Progenitor cell of endocrine pancreas (in vitro differentiated cells): ENCODE measurements at regions not wholly inside any gene's neighbourhood (a gene's known extent, or its start where the extent isn't known, plus 50 kb on each side); places are given as distances from the start of the nearest gene placed in this dataset.

Source experiments
- DNase-seq: peaks from one replicate; pipeline ENCODE4 v3.0.0; 2021; ENCODE audit warnings: low spot score; ENCODE audit not compliant: unreplicated experiment
- H3K27ac Mint-ChIP-seq: 2 replicates; pipeline ENCODE4 v1.8.0; 2021; ENCODE audit warnings: mild to moderate bottlenecking, moderate library complexity, mixed read lengths
- H3K27me3 Mint-ChIP-seq: 2 replicates; pipeline ENCODE4 v1.8.0; 2021; ENCODE audit warnings: mixed read lengths
- H3K36me3 Mint-ChIP-seq: 2 replicates; pipeline ENCODE4 v1.8.0; 2022; ENCODE audit warnings: mixed read lengths; ENCODE audit not compliant: insufficient read depth
- H3K4me1 Mint-ChIP-seq: 2 replicates; pipeline ENCODE4 v1.8.0; 2021; ENCODE audit warnings: low read depth, mixed read lengths
- H3K4me3 Mint-ChIP-seq: 2 replicates; pipeline ENCODE4 v1.8.0; 2021; ENCODE audit warnings: low read depth, mild to moderate bottlenecking, moderate library complexity, mixed read lengths
- H3K9me3 Mint-ChIP-seq: 2 replicates; pipeline ENCODE4 v1.8.0; 2021; ENCODE audit warnings: low read depth, mixed read lengths
- CTCF ChIP-seq: fragments of 200-600 bp; sonication (generic); IDR thresholded peaks from one replicate; pipeline ENCODE4 v1.5.0; 2021; ENCODE audit warnings: antibody characterized with exemption, mild to moderate bottlenecking; ENCODE audit not compliant: unreplicated experiment

GRCh38 chr9:36770025-36770424 lies 197.3 kb downstream of the MELK start:
- Mint-ChIP-seq H3K4me3 (no peak overlapping the region), H3K27me3 (peaks cover 63% of the 10 kb centered on the region), H3K36me3 (no peaks in the 10 kb centered on the region), H3K4me1 (no peaks in the 10 kb centered on the region), H3K9me3 (no peaks in the 10 kb centered on the region), H3K27ac (no peak overlapping the region)
- DNase-seq, result no peak
- TF ChIP-seq CTCF, result no peak

GRCh38 chr9:36772449-36773403 lies 200.0 kb downstream of the MELK start:
- Mint-ChIP-seq H3K36me3 (no peaks in the 10 kb centered on the region), H3K9me3 (no peaks in the 10 kb centered on the region), H3K27ac (no peak overlapping the region), H3K27me3 (peaks cover 60% of the 10 kb centered on the region), H3K4me3 (no peak overlapping the region), H3K4me1 (no peaks in the 10 kb centered on the region)
- no peak for DNase-seq
- TF ChIP-seq CTCF, result no peak

- H3K27me3 Mint-ChIP-seq, result peaks cover 42% of the 10 kb centered on the region
- H3K4me1 Mint-ChIP-seq, result peaks cover 5% of the 10 kb centered on the region
- no peaks in the 10 kb centered on the region for H3K36me3 Mint-ChIP-seq
- no peak overlapping the region for H3K27ac Mint-ChIP-seq
- no peak overlapping the region for H3K4me3 Mint-ChIP-seq
- H3K9me3 Mint-ChIP-seq, result no peaks in the 10 kb centered on the region
- no peak for DNase-seq
- no peak for TF ChIP-seq CTCF
Measured at GRCh38 chr9:36778682-36779081, 206.0 kb downstream of the MELK start.

DNA sequence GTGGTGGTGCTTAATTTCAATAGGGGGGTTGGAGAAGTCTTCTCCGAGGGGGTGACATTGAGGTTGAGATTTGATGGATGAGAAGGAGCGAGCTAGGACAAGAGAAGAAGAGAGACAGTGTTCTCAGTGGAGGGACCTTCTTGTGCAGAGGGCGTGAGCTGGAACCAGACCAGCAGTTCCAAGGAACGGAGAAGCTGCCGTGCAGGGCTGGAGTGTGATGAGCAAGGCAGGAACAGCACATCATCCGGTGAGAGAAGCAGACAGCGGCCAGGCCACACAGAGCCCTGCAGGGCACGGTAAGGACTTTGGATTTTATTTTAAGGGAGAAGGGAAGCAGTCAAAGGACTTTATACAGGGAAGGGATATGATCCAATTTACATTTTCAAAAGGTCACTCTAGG lies 206.9 kb downstream of the MELK start:
- H3K36me3 Mint-ChIP-seq, result no peaks in the 10 kb centered on the region
- DNase-seq, result no peak
- no peak overlapping the region for H3K27ac Mint-ChIP-seq
- H3K4me1 Mint-ChIP-seq, result peaks cover 5% of the 10 kb centered on the region
- H3K9me3 Mint-ChIP-seq, result no peaks in the 10 kb centered on the region
- no peak for TF ChIP-seq CTCF
- H3K27me3 Mint-ChIP-seq, result peaks cover 46% of the 10 kb centered on the region
- no peak overlapping the region for H3K4me3 Mint-ChIP-seq

GRCh38 chr9:36780186-36780585 lies 207.5 kb downstream of the MELK start:
- no peak for TF ChIP-seq CTCF
- Mint-ChIP-seq H3K27ac (no peak overlapping the region), H3K4me3 (no peak overlapping the region), H3K4me1 (peaks cover 5% of the 10 kb centered on the region), H3K9me3 (no peaks in the 10 kb centered on the region), H3K36me3 (no peaks in the 10 kb centered on the region), H3K27me3 (peaks cover 49% of the 10 kb centered on the region)
- no peak for DNase-seq
